GM21825 (cell line): ENCODE measurements at regions not wholly inside any gene's neighbourhood (a gene's known extent, or its start where the extent isn't known, plus 50 kb on each side); places are given as distances from the start of the nearest gene placed in this dataset.
"Not testable (repeated sequence)": the region's sequence is repeated elsewhere in the genome, so short reads cannot be mapped to it uniquely, and the experiment has no call there.

Experiments used
- ATAC-seq: cut with Tn5 transposase; IDR thresholded peaks from one replicate; pipeline ENCODE4 v1.9.1; 2021; ENCODE audit warnings: mild to moderate bottlenecking, moderate library complexity; ENCODE audit not compliant: unreplicated experiment

GRCh38 chr13:54980651-54981050 lies 1952.0 kb downstream of the OLFM4 start:
- ATAC-seq: no peak

GRCh38 chr13:54989418-54989817 lies 1960.8 kb downstream of the OLFM4 start:
- ATAC-seq: no peak

GRCh38 chr13:54999399-54999907 lies 1970.8 kb downstream of the OLFM4 start:
- no peak for ATAC-seq

GRCh38 chr13:55000043-55000442 lies 1971.4 kb downstream of the OLFM4 start:
- no peak for ATAC-seq

- ATAC-seq: no peak
These were observed 1972.2 kb downstream of the OLFM4 start for GRCh38 chr13:55000844-55001243.

GRCh38 chr13:55001881-55002280 lies 1973.3 kb downstream of the OLFM4 start:
- ATAC-seq: no peak

- ATAC-seq: no peak
These were observed 1979.1 kb downstream of the OLFM4 start for GRCh38 chr13:55007681-55008080.

GRCh38 chr13:55013051-55013450 lies 1984.4 kb downstream of the OLFM4 start:
- ATAC-seq: no peak

- ATAC-seq: no peak
These were observed 2000.7 kb downstream of the OLFM4 start for GRCh38 chr13:55029280-55029679.

- no peak for ATAC-seq
These were observed 2009.6 kb downstream of the OLFM4 start for GRCh38 chr13:55038230-55038629.

GRCh38 chr13:55053891-55054550 lies 2025.4 kb downstream of the OLFM4 start:
- ATAC-seq: not testable (repeated sequence)

- ATAC-seq: not testable (repeated sequence)
These were observed 2027.1 kb downstream of the OLFM4 start for GRCh38 chr13:55055666-55056065.

- ATAC-seq: no peak
These were observed 2034.0 kb downstream of the OLFM4 start for GRCh38 chr13:55062662-55063061.

- ATAC-seq: no peak
These were observed 2039.3 kb downstream of the OLFM4 start for GRCh38 chr13:55067946-55068345.

GRCh38 chr13:55069746-55070145 lies 2041.1 kb downstream of the OLFM4 start:
- no peak for ATAC-seq

GRCh38 chr13:55073000-55073399 lies 2044.4 kb downstream of the OLFM4 start:
- ATAC-seq: no peak

GRCh38 chr13:55084630-55085029 lies 2056.0 kb downstream of the OLFM4 start:
- ATAC-seq: no peak

- ATAC-seq: no peak
These were observed 2053.6 kb upstream of the PRR20A start for GRCh38 chr13:55087085-55087484.

- no peak for ATAC-seq
These were observed 2050.1 kb upstream of the PRR20A start for GRCh38 chr13:55090612-55091011.

- ATAC-seq: no peak
These were observed 2049.5 kb upstream of the PRR20A start for GRCh38 chr13:55091172-55091571.

- no peak for ATAC-seq
These were observed 2034.2 kb upstream of the PRR20A start for GRCh38 chr13:55106509-55106908.

- no peak for ATAC-seq
These were observed 2020.1 kb upstream of the PRR20A start for GRCh38 chr13:55120631-55121030.

GRCh38 chr13:55155046-55155445 lies 1985.7 kb upstream of the PRR20A start:
- ATAC-seq: no peak
